ENCODE measurements at regions not wholly inside any gene's neighbourhood (a gene's known extent, or its start where the extent isn't known, plus 50 kb on each side); places are given as distances from the start of the nearest gene placed in this dataset.

DNA sequence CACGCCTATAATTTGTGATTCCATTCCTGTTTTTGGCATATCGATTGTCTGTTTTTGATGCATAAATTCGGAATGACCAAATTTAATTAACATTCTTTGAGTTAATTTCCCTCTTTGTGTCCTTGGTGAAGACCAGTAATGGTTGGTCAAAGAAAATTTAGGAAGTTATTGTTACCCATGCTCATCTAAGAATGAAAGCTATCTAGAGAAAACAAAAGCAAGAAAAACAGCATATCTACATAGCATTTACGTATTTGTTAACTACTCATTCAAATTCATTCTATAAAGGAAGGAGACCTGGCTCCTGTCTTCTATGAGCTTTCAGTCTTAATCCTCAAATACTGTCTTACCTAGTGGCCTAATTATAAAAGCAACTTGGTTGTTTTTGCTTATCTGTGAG, 59.2 kb upstream of the CHST9 start:
- no peak for DNase-seq

DNA sequence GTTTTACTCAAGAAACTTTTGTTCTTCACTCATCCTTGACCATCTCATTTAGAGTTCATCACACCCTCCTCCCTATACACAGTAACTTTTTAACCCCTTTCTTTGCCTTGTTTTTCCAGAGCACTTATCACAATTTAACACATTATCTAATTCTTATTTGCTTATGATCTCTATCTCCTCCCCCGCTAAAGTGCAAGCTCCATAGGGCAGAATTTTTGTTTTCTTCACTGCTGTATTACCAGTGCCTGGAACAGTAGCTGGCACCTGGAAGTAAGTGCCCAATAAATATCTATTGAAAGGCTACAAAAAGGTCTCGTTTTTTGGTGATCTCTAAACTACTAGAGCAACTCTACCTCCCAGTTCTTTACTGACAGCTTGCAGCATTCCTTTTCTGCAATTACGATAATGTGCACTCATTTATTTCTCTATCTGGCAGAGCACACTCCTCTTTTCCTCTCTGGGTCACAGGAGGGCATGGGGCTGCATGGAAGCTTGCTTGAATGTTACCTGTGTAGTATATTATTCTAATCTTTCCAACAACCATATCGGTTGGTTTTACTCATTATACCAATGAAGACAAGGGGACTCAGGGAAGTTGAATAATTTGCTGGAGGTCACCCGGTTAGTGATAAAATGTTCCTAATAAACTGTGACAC, 57.4 kb upstream of the CHST9 start:
- no peak for DNase-seq

DNA sequence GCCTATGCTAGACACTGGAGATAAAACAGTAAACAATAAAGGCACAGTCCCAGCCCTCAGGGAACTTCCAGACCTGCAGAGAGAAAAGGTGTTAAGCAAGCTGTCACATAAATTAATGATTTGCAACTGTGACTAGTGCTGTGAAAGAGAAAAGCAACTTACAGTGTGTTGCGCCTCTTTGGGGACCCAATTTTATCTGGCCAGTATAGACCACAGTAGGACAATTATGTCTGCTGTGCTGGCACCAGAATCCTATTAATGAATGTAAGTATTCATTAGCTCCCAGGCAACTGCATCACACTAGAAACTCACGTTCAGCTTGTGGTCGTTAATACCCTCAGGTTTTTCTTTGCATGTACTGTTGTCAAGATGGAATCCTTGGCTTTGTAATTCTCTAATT, 55.3 kb upstream of the CHST9 start:
- no peak for DNase-seq

DNA sequence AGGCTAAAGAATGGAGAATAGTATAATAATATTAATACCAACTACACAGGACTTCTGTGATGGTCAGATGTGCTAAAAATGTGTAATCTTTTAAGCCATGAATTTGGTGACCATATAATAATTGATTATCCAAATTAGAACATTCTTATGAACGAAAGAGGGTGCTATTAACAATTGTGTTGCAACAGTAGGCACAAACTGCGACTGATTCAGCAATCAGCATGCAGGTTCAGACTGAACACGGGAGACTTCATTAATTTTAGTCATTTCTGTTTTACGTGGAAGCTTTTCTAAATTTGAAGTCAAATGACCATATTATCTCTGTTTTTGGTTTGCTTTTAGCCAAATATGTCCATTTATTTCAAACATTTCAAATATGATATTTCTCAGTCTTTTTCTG, 54.6 kb upstream of the CHST9 start:
- DNase-seq, result no peak

DNA sequence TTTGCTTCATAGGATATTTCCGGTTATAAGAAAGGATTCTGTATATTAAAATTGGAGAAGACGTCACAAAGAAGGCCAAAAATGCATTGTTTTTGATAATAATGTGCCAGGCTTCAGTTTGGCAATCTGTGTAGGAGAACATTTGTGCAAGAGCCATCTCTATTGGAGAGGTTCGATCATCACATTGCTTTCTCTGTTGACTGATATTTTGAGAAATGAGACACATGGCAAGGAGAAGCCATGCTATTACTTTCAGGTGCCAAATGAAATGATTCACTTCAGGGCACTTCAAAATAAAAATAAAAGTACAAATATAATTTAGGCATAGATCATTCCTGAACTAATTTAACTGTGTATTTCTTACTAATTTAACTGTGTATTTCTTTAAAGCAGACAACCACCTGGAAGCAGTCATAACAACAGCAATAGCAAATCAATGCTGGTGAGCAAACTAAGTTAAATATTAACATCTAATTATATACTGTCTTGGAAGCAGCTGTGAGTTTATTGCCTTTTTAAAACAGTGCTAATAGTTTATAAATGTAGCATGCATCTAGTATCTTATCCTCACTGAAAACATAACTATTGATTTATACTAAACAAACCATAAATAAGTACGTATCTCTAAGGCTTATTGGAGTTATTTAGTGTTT, 50.2 kb upstream of the CHST9 start:
- DNase-seq, result no peak
